Panc1 (cell line): ENCODE measurements at regions not wholly inside any gene's neighbourhood (a gene's known extent, or its start where the extent isn't known, plus 50 kb on each side); places are given as distances from the start of the nearest gene placed in this dataset.

Experiments
- ATAC-seq: fragments of 200-7000 bp; cut with Tn5 transposase; 2 replicates; pipeline ENCODE4 v1.9.1; 2020; ENCODE audit warnings: mild to moderate bottlenecking, moderate library complexity
- BruUV-seq: library from RNA; stranded (reverse); fragments of 400-500 nt; replicated peaks from 2 replicates; lab custom pipeline; 2021; lab: Mats Ljungman, UMichigan
- CTCF ChIA-PET: fragments of 300-600 bp; sonication (Branson Sonifier 250); formaldehyde crosslinking; loops from one replicate; lab custom pipeline; 2022; ENCODE audit warnings: antibody characterized with exemption; lab: Charles Lee
- POLR2A ChIA-PET: fragments of 300-600 bp; sonication (Branson Sonifier 250); formaldehyde crosslinking; loops from one replicate; lab custom pipeline; 2022; ENCODE audit warnings: antibody characterized with exemption; lab: Charles Lee
- DNase-seq: peaks from one replicate; pipeline ENCODE4 v3.0.0-alpha.2; 2010; ENCODE audit warnings: low read depth, low spot score
- H3K27ac ChIP-seq: 2 replicates; pipeline ENCODE4 v1.5.1; 2011; ENCODE audit warnings: mild to moderate bottlenecking, low read length, inconsistent platforms
- H3K27me3 ChIP-seq: fragments of 200-500 bp; sonication (Bioruptor generic); 2 replicates; pipeline ENCODE4 v1.6.0; 2014; ENCODE audit warnings: low read length, inconsistent platforms; ENCODE audit not compliant: control insufficient read depth, insufficient read depth
- H3K36me3 ChIP-seq: fragments of 200-500 bp; sonication (Bioruptor generic); 2 replicates; pipeline ENCODE4 v1.5.1; 2014; ENCODE audit warnings: inconsistent platforms, mild to moderate bottlenecking, low read length, moderate library complexity; ENCODE audit not compliant: control insufficient read depth, insufficient read depth
- H3K4me1 ChIP-seq: 2 replicates; pipeline ENCODE4 v1.5.1; 2011; ENCODE audit warnings: inconsistent platforms, mild to moderate bottlenecking, low read length, moderate library complexity; ENCODE audit not compliant: control insufficient read depth, insufficient read depth
- H3K4me3 ChIP-seq, 2 experiments: 2 replicates each; pipeline ENCODE4 v1.5.1; 2011 to 2012; ENCODE audit warnings: low read depth in 2 of 2, low read length in 2 of 2, mild to moderate bottlenecking in 2 of 2, inconsistent platforms in 1 of 2, moderate library complexity in 1 of 2
- H3K9me3 ChIP-seq: fragments of 200-500 bp; sonication (Bioruptor generic); 2 replicates; pipeline ENCODE4 v1.5.1; 2014; ENCODE audit warnings: low read depth, mild to moderate bottlenecking, inconsistent platforms, low read length, moderate library complexity; ENCODE audit not compliant: control insufficient read depth, insufficient read depth
- POLR2AphosphoS5 ChIP-seq: IDR thresholded peaks from 2 replicates; pipeline ENCODE4 v1.6.1; 2012; ENCODE audit warnings: mild to moderate bottlenecking, low read depth, low read length, moderate library complexity
- SIN3A ChIP-seq: IDR thresholded peaks from 2 replicates; pipeline ENCODE4 v1.6.1; 2012; ENCODE audit warnings: low read depth, mild to moderate bottlenecking, low read length, moderate library complexity, borderline replicate concordance; ENCODE audit not compliant: insufficient read depth
- TCF7L2 ChIP-seq: IDR thresholded peaks from 2 replicates; pipeline ENCODE4 v1.6.1; 2011; ENCODE audit warnings: mild to moderate bottlenecking, low read depth, low read length, inconsistent platforms
- in situ Hi-C: cut with HindIII; loops from 2 replicates; pipeline ENCODE4 v1.10.0; 2016; ENCODE audit warnings: low sequenced_read_pairs, low pct_unique_long_range_greater_than_20kb
- intact Hi-C: fragments of 100-400 bp; cut with micrococcal nuclease; formaldehyde crosslinking; loops from one replicate; pipeline ENCODE4 v1.10.0; 2022; ENCODE audit not compliant: unreplicated experiment
- TF ChIP-seq, protein P1 (sequence below), 2 experiments: IDR thresholded peaks; 2 replicates each; pipeline ENCODE4 v1.6.1; 2011 to 2012; ENCODE audit warnings: low read depth in 2 of 2, control low read depth in 1 of 2, low read length in 1 of 2, mild to moderate bottlenecking in 1 of 2, moderate library complexity in 1 of 2; ENCODE audit not compliant: insufficient read depth in 1 of 2
- TF ChIP-seq, protein P2 (sequence below): fragments of 450-650 bp; IDR thresholded peaks from 2 replicates; pipeline ENCODE4 v1.5.1; 2017; ENCODE audit warnings: mild to moderate bottlenecking

DNA sequence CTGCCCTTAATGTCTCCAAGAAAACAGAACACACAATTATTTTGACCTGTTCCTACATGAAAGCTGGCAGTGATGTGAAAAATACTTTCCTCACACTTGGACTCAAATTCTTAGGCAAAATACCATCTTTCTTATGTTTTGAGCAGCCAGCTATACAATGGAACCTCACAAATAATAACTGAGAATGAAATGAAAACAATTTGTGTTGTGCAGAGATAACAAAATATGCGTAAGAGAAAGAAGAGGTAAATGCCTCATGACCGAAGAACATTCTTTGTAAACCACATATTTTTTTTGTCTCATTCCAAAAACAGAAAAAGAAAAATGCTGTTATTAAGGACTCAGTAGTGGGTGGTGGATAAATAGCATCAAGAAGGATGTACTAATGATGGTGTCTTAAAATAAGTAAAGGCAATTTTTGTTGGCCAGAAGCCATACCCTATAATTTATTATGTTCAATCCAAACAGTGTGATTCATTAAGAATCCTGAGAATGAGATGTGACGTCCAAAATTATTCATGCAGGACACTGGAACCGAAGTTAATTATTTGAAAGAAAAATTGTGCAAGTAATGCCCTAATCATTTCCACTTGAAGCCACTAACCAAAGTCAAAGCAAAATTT is 193.0 kb upstream of the NETO1 start:
- TF ChIP-seq POLR2AphosphoS5 (no peak), SIN3A (no peak), TCF7L2 (no peak)
- TF ChIP-seq, protein P1, sequence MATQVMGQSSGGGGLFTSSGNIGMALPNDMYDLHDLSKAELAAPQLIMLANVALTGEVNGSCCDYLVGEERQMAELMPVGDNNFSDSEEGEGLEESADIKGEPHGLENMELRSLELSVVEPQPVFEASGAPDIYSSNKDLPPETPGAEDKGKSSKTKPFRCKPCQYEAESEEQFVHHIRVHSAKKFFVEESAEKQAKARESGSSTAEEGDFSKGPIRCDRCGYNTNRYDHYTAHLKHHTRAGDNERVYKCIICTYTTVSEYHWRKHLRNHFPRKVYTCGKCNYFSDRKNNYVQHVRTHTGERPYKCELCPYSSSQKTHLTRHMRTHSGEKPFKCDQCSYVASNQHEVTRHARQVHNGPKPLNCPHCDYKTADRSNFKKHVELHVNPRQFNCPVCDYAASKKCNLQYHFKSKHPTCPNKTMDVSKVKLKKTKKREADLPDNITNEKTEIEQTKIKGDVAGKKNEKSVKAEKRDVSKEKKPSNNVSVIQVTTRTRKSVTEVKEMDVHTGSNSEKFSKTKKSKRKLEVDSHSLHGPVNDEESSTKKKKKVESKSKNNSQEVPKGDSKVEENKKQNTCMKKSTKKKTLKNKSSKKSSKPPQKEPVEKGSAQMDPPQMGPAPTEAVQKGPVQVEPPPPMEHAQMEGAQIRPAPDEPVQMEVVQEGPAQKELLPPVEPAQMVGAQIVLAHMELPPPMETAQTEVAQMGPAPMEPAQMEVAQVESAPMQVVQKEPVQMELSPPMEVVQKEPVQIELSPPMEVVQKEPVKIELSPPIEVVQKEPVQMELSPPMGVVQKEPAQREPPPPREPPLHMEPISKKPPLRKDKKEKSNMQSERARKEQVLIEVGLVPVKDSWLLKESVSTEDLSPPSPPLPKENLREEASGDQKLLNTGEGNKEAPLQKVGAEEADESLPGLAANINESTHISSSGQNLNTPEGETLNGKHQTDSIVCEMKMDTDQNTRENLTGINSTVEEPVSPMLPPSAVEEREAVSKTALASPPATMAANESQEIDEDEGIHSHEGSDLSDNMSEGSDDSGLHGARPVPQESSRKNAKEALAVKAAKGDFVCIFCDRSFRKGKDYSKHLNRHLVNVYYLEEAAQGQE (IDR thresholded peaks at IDR 0.05; ENCODE audit: insufficient read depth in 1 of 2, low read depth in 2 of 2, low read length in 1 of 2): no peak
- TF ChIP-seq, protein P2, sequence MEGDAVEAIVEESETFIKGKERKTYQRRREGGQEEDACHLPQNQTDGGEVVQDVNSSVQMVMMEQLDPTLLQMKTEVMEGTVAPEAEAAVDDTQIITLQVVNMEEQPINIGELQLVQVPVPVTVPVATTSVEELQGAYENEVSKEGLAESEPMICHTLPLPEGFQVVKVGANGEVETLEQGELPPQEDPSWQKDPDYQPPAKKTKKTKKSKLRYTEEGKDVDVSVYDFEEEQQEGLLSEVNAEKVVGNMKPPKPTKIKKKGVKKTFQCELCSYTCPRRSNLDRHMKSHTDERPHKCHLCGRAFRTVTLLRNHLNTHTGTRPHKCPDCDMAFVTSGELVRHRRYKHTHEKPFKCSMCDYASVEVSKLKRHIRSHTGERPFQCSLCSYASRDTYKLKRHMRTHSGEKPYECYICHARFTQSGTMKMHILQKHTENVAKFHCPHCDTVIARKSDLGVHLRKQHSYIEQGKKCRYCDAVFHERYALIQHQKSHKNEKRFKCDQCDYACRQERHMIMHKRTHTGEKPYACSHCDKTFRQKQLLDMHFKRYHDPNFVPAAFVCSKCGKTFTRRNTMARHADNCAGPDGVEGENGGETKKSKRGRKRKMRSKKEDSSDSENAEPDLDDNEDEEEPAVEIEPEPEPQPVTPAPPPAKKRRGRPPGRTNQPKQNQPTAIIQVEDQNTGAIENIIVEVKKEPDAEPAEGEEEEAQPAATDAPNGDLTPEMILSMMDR: no peak
- DNase-seq (no peak), ATAC-seq (no peak)
- Histone ChIP-seq H3K36me3 (no peaks in the 10 kb centered on the region), H3K27me3 (no peaks in the 10 kb centered on the region), H3K4me3 (no peak overlapping the region), H3K27ac (no peak overlapping the region), H3K9me3 (no peaks in the 10 kb centered on the region), H3K4me1 (no peaks in the 10 kb centered on the region)
- CTCF ChIA-PET: no interaction called here
- no TSS peak for BruUV-seq
- POLR2A ChIA-PET: no interaction called here
- in situ Hi-C loops: no loop called here
- intact Hi-C loops: no loop called here

DNA sequence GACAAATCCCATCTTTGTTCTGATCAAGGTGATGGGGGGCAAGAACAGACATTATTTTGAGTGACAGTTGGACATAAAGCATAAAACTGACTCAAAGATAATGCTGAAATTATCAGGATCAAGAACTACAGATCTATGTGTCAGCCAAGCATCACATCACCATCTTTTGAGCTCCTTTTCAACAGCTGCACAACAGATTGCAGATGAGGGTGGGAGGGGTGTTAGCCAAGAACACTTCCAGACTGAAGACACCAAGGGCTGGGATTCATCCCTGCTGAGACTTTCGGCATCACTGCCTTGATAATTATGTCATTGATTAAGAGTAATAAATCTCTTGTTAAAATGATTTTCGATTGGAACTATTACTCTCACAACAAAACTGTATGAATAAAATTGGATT is 191.5 kb upstream of the NETO1 start:
- in situ Hi-C loops (no loop called here), intact Hi-C loops (no loop called here)
- no peak for ATAC-seq
- Histone ChIP-seq H3K4me3 (no peak overlapping the region), H3K36me3 (no peaks in the 10 kb centered on the region), H3K27me3 (no peaks in the 10 kb centered on the region), H3K4me1 (no peaks in the 10 kb centered on the region), H3K9me3 (no peaks in the 10 kb centered on the region), H3K27ac (no peak overlapping the region)
- no TSS peak for BruUV-seq
- TF ChIP-seq, protein P2: no peak
- no peak for TF ChIP-seq TCF7L2
- no peak for TF ChIP-seq SIN3A
- no peak for TF ChIP-seq POLR2AphosphoS5
- ChIA-PET CTCF (no interaction called here), POLR2A (no interaction called here)
- no peak for DNase-seq
